ENCODE measurements at regions not wholly inside any gene's neighbourhood (a gene's known extent, or its start where the extent isn't known, plus 50 kb on each side); places are given as distances from the start of the nearest gene placed in this dataset.

GRCh38 chr5:15374886-15375285, 125.1 kb upstream of the FBXL7 start:
- Histone ChIP-seq H3K36me3 (no peaks in the 10 kb centered on the region), H3K4me1 (replicated peaks) (no peaks in the 10 kb centered on the region), H3K9me3 (no peaks in the 10 kb centered on the region), H3K4me3 (no peak overlapping the region), H3K27me3 (replicated peaks; ENCODE audit: insufficient read depth) (no peaks in the 10 kb centered on the region), H3K27ac (no peak overlapping the region)
- DNase-seq (ENCODE audit: low spot score) = no peak
- TF ChIP-seq POLR2A (IDR thresholded peaks at IDR 0.05) = no peak
- no peak for TF ChIP-seq CTCF (IDR thresholded peaks at IDR 0.05)
- no peak for TF ChIP-seq POLR2AphosphoS5 (IDR thresholded peaks at IDR 0.05)
- intact Hi-C loops (cut with DNase I) = no loop called here

DNA sequence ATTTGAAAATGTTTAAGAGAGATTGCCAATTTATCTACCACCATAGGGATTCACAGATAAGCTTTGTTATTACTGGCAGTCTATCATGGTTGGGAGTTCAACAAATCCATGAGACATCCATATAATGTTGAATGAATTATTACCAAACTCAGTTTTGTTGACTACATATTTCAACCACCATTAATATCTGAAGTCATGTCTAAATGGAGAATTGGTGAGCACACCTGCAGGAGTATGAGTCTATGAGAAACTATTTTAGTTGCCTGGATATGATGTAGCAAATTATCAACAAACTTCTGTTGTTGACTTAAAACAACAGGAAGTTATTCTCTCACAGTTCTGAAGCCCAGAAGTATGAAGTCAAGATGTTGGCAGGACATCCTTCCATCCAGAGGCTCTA, 126.8 kb upstream of the FBXL7 start:
- Histone ChIP-seq H3K4me1 (replicated peaks) (no peaks in the 10 kb centered on the region), H3K9me3 (no peaks in the 10 kb centered on the region), H3K27ac (no peak overlapping the region), H3K36me3 (no peaks in the 10 kb centered on the region), H3K4me3 (no peak overlapping the region), H3K27me3 (replicated peaks; ENCODE audit: insufficient read depth) (no peaks in the 10 kb centered on the region)
- no peak for TF ChIP-seq POLR2AphosphoS5 (IDR thresholded peaks at IDR 0.05)
- no peak for DNase-seq (ENCODE audit: low spot score)
- intact Hi-C loops (cut with DNase I) = no loop called here

- WGBS = 61% methylated on average over 3 of the region's 3 CpGs
- no peaks in the 10 kb centered on the region for H3K27me3 ChIP-seq (replicated peaks; ENCODE audit: insufficient read depth)
- H3K4me3 ChIP-seq = no peak overlapping the region
- H3K4me1 ChIP-seq (replicated peaks) = no peaks in the 10 kb centered on the region
- no peak overlapping the region for H3K27ac ChIP-seq
- no peak for DNase-seq (ENCODE audit: low spot score)
- no peaks in the 10 kb centered on the region for H3K9me3 ChIP-seq
- no peak for TF ChIP-seq CTCF (IDR thresholded peaks at IDR 0.05)
- TF ChIP-seq POLR2A (IDR thresholded peaks at IDR 0.05) = no peak
- no peak for TF ChIP-seq POLR2AphosphoS5 (IDR thresholded peaks at IDR 0.05)
- no peaks in the 10 kb centered on the region for H3K36me3 ChIP-seq
- intact Hi-C loops (cut with DNase I) = no loop called here
Observed at GRCh38 chr5:15371184-15371583, 128.8 kb upstream of the FBXL7 start.

DNA sequence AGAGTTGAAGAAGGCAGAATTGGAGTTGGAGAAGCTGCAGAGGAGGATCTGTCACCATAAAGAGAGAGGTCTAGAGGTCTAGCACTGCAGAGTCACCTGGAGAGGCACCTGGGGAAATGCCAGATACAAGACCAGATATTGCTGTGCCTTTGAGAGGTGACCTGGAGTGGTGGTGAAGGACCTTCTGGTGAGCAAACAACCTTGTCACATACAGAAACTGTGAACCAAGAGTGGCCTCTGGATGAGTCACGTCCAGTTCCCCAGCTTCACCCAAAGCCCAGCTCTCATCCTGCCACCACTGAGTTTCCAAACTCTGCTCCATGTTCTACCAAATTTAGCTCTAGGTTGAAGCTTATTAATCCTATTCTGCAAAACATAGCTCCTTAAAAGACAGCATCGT, 131.1 kb upstream of the FBXL7 start:
- H3K4me3 ChIP-seq = no peak overlapping the region
- no peaks in the 10 kb centered on the region for H3K9me3 ChIP-seq
- H3K27ac ChIP-seq = no peak overlapping the region
- 96% methylated on average over 2 of the region's 2 CpGs for WGBS
- H3K36me3 ChIP-seq = no peaks in the 10 kb centered on the region
- DNase-seq (ENCODE audit: low spot score) = no peak
- intact Hi-C loops (cut with DNase I) = no loop called here
- no peaks in the 10 kb centered on the region for H3K27me3 ChIP-seq (replicated peaks; ENCODE audit: insufficient read depth)
- no peak for TF ChIP-seq POLR2A (IDR thresholded peaks at IDR 0.05)
- no peak for TF ChIP-seq CTCF (IDR thresholded peaks at IDR 0.05)
- no peak for TF ChIP-seq POLR2AphosphoS5 (IDR thresholded peaks at IDR 0.05)
- no peaks in the 10 kb centered on the region for H3K4me1 ChIP-seq (replicated peaks)

DNA sequence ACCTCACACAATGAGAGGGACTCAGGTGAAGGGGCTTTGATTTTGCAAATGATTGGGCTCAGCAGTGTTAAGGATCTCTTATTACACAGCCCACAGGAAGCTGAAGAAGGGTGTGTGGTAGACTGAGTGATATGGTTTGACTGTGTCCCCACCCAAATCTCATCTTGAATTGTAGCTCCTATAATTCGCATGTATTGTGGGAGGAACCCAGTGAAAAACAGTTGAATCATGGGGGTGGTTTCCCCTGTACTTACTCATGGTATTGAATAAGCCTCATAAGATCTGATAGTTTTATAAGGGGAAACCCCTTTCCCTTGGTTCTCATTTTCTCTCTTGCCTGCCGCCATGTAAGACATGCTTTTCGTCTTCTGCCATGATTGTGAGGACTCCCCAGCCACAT, 132.5 kb upstream of the FBXL7 start:
- intact Hi-C loops (cut with DNase I) = no loop called here
- DNase-seq (ENCODE audit: low spot score) = no peak
- no peaks in the 10 kb centered on the region for H3K9me3 ChIP-seq
- no peaks in the 10 kb centered on the region for H3K27me3 ChIP-seq (replicated peaks; ENCODE audit: insufficient read depth)
- H3K4me3 ChIP-seq = no peak overlapping the region
- 99% methylated on average over 3 of the region's 3 CpGs for WGBS
- no peaks in the 10 kb centered on the region for H3K36me3 ChIP-seq
- no peak for TF ChIP-seq POLR2AphosphoS5 (IDR thresholded peaks at IDR 0.05)
- TF ChIP-seq CTCF (IDR thresholded peaks at IDR 0.05) = no peak
- TF ChIP-seq POLR2A (IDR thresholded peaks at IDR 0.05) = no peak
- no peaks in the 10 kb centered on the region for H3K4me1 ChIP-seq (replicated peaks)
- no peak overlapping the region for H3K27ac ChIP-seq
